ENCODE measurements at regions not wholly inside any gene's neighbourhood (a gene's known extent, or its start where the extent isn't known, plus 50 kb on each side); places are given as distances from the start of the nearest gene placed in this dataset.

GRCh38 chrX:124895947-124896346 lies 423.7 kb upstream of the TEX13C start:
- TF ChIP-seq CTCF (IDR thresholded peaks at IDR 0.05; ENCODE audit: poor library complexity), result no peak
- no peak for TF ChIP-seq EZH2 (IDR thresholded peaks at IDR 0.05; ENCODE audit: borderline replicate concordance)
